ENCODE measurements at regions not wholly inside any gene's neighbourhood (a gene's known extent, or its start where the extent isn't known, plus 50 kb on each side); places are given as distances from the start of the nearest gene placed in this dataset.

- TF ChIP-seq CTCF (IDR thresholded peaks at IDR 0.05; ENCODE audit: unreplicated experiment) = no peak
- H3K9me3 Mint-ChIP-seq (ENCODE audit: low read depth) = no peaks in the 10 kb centered on the region
Measured at GRCh38 chr4:181687116-181687515, 556.1 kb upstream of the TENM3 start.

GRCh38 chr4:181688432-181688831 lies 554.8 kb upstream of the TENM3 start:
- TF ChIP-seq CTCF (IDR thresholded peaks at IDR 0.05; ENCODE audit: unreplicated experiment) = no peak
- H3K27me3 Mint-ChIP-seq = peaks cover 25% of the 10 kb centered on the region
- H3K27ac Mint-ChIP-seq = no peak overlapping the region
- H3K36me3 Mint-ChIP-seq (ENCODE audit: insufficient read depth) = no peaks in the 10 kb centered on the region
- H3K9me3 Mint-ChIP-seq (ENCODE audit: low read depth) = no peaks in the 10 kb centered on the region
- no peak overlapping the region for H3K4me3 Mint-ChIP-seq (ENCODE audit: low read depth)
- H3K4me1 Mint-ChIP-seq (ENCODE audit: low read depth) = peaks cover 6% of the 10 kb centered on the region
- DNase-seq (ENCODE audit: low spot score, unreplicated experiment) = no peak

More at GRCh38 chr4:181687116-181687515, 556.1 kb upstream of the TENM3 start:
- peaks cover 25% of the 10 kb centered on the region for H3K27me3 Mint-ChIP-seq
- peaks cover 6% of the 10 kb centered on the region for H3K4me1 Mint-ChIP-seq (ENCODE audit: low read depth)
- no peak overlapping the region for H3K4me3 Mint-ChIP-seq (ENCODE audit: low read depth)
- H3K27ac Mint-ChIP-seq = no peak overlapping the region
- DNase-seq (ENCODE audit: low spot score, unreplicated experiment) = no peak
- H3K36me3 Mint-ChIP-seq (ENCODE audit: insufficient read depth) = no peaks in the 10 kb centered on the region

GRCh38 chr4:181688872-181689271 lies 554.3 kb upstream of the TENM3 start:
- Mint-ChIP-seq H3K36me3 (ENCODE audit: insufficient read depth) (no peaks in the 10 kb centered on the region), H3K27me3 (peaks cover 25% of the 10 kb centered on the region), H3K27ac (no peak overlapping the region), H3K4me3 (ENCODE audit: low read depth) (no peak overlapping the region), H3K9me3 (ENCODE audit: low read depth) (no peaks in the 10 kb centered on the region), H3K4me1 (ENCODE audit: low read depth) (peaks cover 6% of the 10 kb centered on the region)
- TF ChIP-seq CTCF (IDR thresholded peaks at IDR 0.05; ENCODE audit: unreplicated experiment) = no peak
- no peak for DNase-seq (ENCODE audit: low spot score, unreplicated experiment)

GRCh38 chr4:181690498-181690897 lies 552.7 kb upstream of the TENM3 start:
- Mint-ChIP-seq H3K27ac (no peak overlapping the region), H3K9me3 (ENCODE audit: low read depth) (no peaks in the 10 kb centered on the region), H3K27me3 (peaks cover 25% of the 10 kb centered on the region), H3K36me3 (ENCODE audit: insufficient read depth) (no peaks in the 10 kb centered on the region), H3K4me3 (ENCODE audit: low read depth) (no peak overlapping the region), H3K4me1 (ENCODE audit: low read depth) (peaks cover 6% of the 10 kb centered on the region)
- no peak for TF ChIP-seq CTCF (IDR thresholded peaks at IDR 0.05; ENCODE audit: unreplicated experiment)
- no peak for DNase-seq (ENCODE audit: low spot score, unreplicated experiment)

GRCh38 chr4:181692965-181693364 lies 550.2 kb upstream of the TENM3 start:
- no peaks in the 10 kb centered on the region for H3K36me3 Mint-ChIP-seq (ENCODE audit: insufficient read depth)
- H3K4me3 Mint-ChIP-seq (ENCODE audit: low read depth) = no peak overlapping the region
- H3K9me3 Mint-ChIP-seq (ENCODE audit: low read depth) = no peaks in the 10 kb centered on the region
- H3K27ac Mint-ChIP-seq = peak overlapping the region; percentile 83
- no peak for DNase-seq (ENCODE audit: low spot score, unreplicated experiment)
- H3K27me3 Mint-ChIP-seq = peaks cover 16% of the 10 kb centered on the region
- TF ChIP-seq CTCF (IDR thresholded peaks at IDR 0.05; ENCODE audit: unreplicated experiment) = no peak
- H3K4me1 Mint-ChIP-seq (ENCODE audit: low read depth) = peaks cover under 1% of the 10 kb centered on the region
